WERI-Rb-1 (cell line): ENCODE measurements at regions not wholly inside any gene's neighbourhood (a gene's known extent, or its start where the extent isn't known, plus 50 kb on each side); places are given as distances from the start of the nearest gene placed in this dataset.

Experiments
- DNase-seq: peaks from one replicate; pipeline ENCODE4 v3.0.0-alpha.2; 2020
- H3K27ac ChIP-seq: fragments of 250-450 bp; sonication (Bioruptor Pico); 2 replicates; pipeline ENCODE4 v1.5.1; 2020; ENCODE audit warnings: mild to moderate bottlenecking, moderate library complexity
- H3K27me3 ChIP-seq: fragments of 250-450 bp; sonication (Bioruptor Pico); 2 replicates; pipeline ENCODE4 v1.5.1; 2021; ENCODE audit warnings: mild to moderate bottlenecking, low read depth, moderate library complexity; ENCODE audit not compliant: insufficient read depth, severe bottlenecking
- H3K36me3 ChIP-seq: fragments of 250-450 bp; sonication (Bioruptor Pico); 2 replicates; pipeline ENCODE4 v1.5.1; 2020; ENCODE audit warnings: mild to moderate bottlenecking, moderate library complexity
- H3K4me3 ChIP-seq: 2 replicates; pipeline ENCODE4 v1.5.1; 2011; ENCODE audit warnings: low read depth, mild to moderate bottlenecking, control low read depth, low read length
- H3K9me3 ChIP-seq: fragments of 250-450 bp; sonication (Bioruptor Pico); 2 replicates; pipeline ENCODE4 v1.5.1; 2021; ENCODE audit warnings: mild to moderate bottlenecking, moderate library complexity; ENCODE audit not compliant: severe bottlenecking
- CTCF ChIP-seq: IDR thresholded peaks from 2 replicates; pipeline ENCODE4 v1.5.1; 2011; ENCODE audit warnings: low read depth, mild to moderate bottlenecking, control low read depth, inconsistent platforms, low read length

- no peaks in the 10 kb centered on the region for H3K27me3 ChIP-seq
- H3K27ac ChIP-seq = no peak overlapping the region
- DNase-seq = no peak
- no peak for TF ChIP-seq CTCF
- no peaks in the 10 kb centered on the region for H3K36me3 ChIP-seq
- no peaks in the 10 kb centered on the region for H3K9me3 ChIP-seq
- H3K4me3 ChIP-seq = no peak overlapping the region
These were observed 149.5 kb upstream of the B3GALT2 start for GRCh38 chr1:193335806-193336428.

- Histone ChIP-seq H3K27me3 (no peaks in the 10 kb centered on the region), H3K36me3 (no peaks in the 10 kb centered on the region), H3K4me3 (no peak overlapping the region), H3K27ac (no peak overlapping the region), H3K9me3 (no peaks in the 10 kb centered on the region)
- DNase-seq = no peak
- TF ChIP-seq CTCF = no peak
These were observed 146.8 kb upstream of the B3GALT2 start for GRCh38 chr1:193333166-193333565.

- Histone ChIP-seq H3K27me3 (no peaks in the 10 kb centered on the region), H3K9me3 (no peaks in the 10 kb centered on the region), H3K4me3 (no peak overlapping the region), H3K36me3 (no peaks in the 10 kb centered on the region), H3K27ac (no peak overlapping the region)
- no peak for DNase-seq
- TF ChIP-seq CTCF = no peak
These were observed 139.9 kb upstream of the B3GALT2 start for GRCh38 chr1:193326296-193326695.

GRCh38 chr1:193325771-193326170 lies 139.4 kb upstream of the B3GALT2 start:
- H3K27ac ChIP-seq = no peak overlapping the region
- no peaks in the 10 kb centered on the region for H3K36me3 ChIP-seq
- TF ChIP-seq CTCF = no peak
- no peaks in the 10 kb centered on the region for H3K9me3 ChIP-seq
- DNase-seq = no peak
- no peak overlapping the region for H3K4me3 ChIP-seq
- H3K27me3 ChIP-seq = no peaks in the 10 kb centered on the region

GRCh38 chr1:193325042-193325441 lies 138.6 kb upstream of the B3GALT2 start:
- TF ChIP-seq CTCF = no peak
- no peak overlapping the region for H3K27ac ChIP-seq
- H3K36me3 ChIP-seq = no peaks in the 10 kb centered on the region

GRCh38 chr1:193322211-193322610 lies 135.8 kb upstream of the B3GALT2 start:
- DNase-seq = no peak
- H3K27ac ChIP-seq = no peak overlapping the region
- no peak overlapping the region for H3K4me3 ChIP-seq
- H3K27me3 ChIP-seq = no peaks in the 10 kb centered on the region
- H3K9me3 ChIP-seq = peaks cover 2% of the 10 kb centered on the region
- no peak for TF ChIP-seq CTCF
- H3K36me3 ChIP-seq = no peaks in the 10 kb centered on the region

More at GRCh38 chr1:193325042-193325441, 138.6 kb upstream of the B3GALT2 start:
- no peak for DNase-seq
- Histone ChIP-seq H3K9me3 (no peaks in the 10 kb centered on the region), H3K4me3 (no peak overlapping the region), H3K27me3 (no peaks in the 10 kb centered on the region)
